NCI-H524 treated with DMSO at 0.1 percent for 48 hours (cell line): ENCODE measurements at regions not wholly inside any gene's neighbourhood (a gene's known extent, or its start where the extent isn't known, plus 50 kb on each side); places are given as distances from the start of the nearest gene placed in this dataset.
"Not testable (repeated sequence)": the region's sequence is repeated elsewhere in the genome, so short reads cannot be mapped to it uniquely, and the experiment has no call there.

Experiments
- DNase-seq: peaks from one replicate; lab custom pipeline; 2025; lab: John Stamatoyannopoulos, UW

- DNase-seq: no peak
These were observed 174.6 kb upstream of the KLF6 start for GRCh38 chr10:3959370-3960325.

GRCh38 chr10:3958472-3958996 is 173.5 kb upstream of the KLF6 start:
- no peak for DNase-seq

- DNase-seq: no peak
These were observed 171.1 kb upstream of the KLF6 start for GRCh38 chr10:3955955-3956617.

GRCh38 chr10:3955493-3955892 is 170.5 kb upstream of the KLF6 start:
- DNase-seq: no peak

GRCh38 chr10:3954615-3955014 is 169.6 kb upstream of the KLF6 start:
- DNase-seq: no peak

- not testable (repeated sequence) for DNase-seq
These were observed 169.0 kb upstream of the KLF6 start for GRCh38 chr10:3954007-3954406.

- DNase-seq: no peak
These were observed 167.0 kb upstream of the KLF6 start for GRCh38 chr10:3951993-3952392.

GRCh38 chr10:3950676-3951275 is 165.8 kb upstream of the KLF6 start:
- DNase-seq: no peak

GRCh38 chr10:3949711-3950110 is 164.7 kb upstream of the KLF6 start:
- DNase-seq: no peak

- no peak for DNase-seq
These were observed 163.8 kb upstream of the KLF6 start for GRCh38 chr10:3948843-3949242.

- no peak for DNase-seq
These were observed 161.5 kb upstream of the KLF6 start for GRCh38 chr10:3946234-3947229.

GRCh38 chr10:3945026-3945425 is 160.0 kb upstream of the KLF6 start:
- no peak for DNase-seq

GRCh38 chr10:3944591-3944990 is 159.6 kb upstream of the KLF6 start:
- no peak for DNase-seq

GRCh38 chr10:3943695-3944257 is 158.8 kb upstream of the KLF6 start:
- DNase-seq: no peak

- DNase-seq: no peak
These were observed 158.0 kb upstream of the KLF6 start for GRCh38 chr10:3942937-3943489.

GRCh38 chr10:3941676-3942075 is 156.7 kb upstream of the KLF6 start:
- DNase-seq: no peak

- no peak for DNase-seq
These were observed 151.5 kb upstream of the KLF6 start for GRCh38 chr10:3936422-3937040.

GRCh38 chr10:3935933-3936359 is 150.9 kb upstream of the KLF6 start:
- no peak for DNase-seq

GRCh38 chr10:3935141-3935540 is 150.1 kb upstream of the KLF6 start:
- DNase-seq: no peak

- DNase-seq: no peak
These were observed 148.7 kb upstream of the KLF6 start for GRCh38 chr10:3933733-3934132.
